Brain microvascular endothelial cell (primary cell): ENCODE measurements at regions not wholly inside any gene's neighbourhood (a gene's known extent, or its start where the extent isn't known, plus 50 kb on each side); places are given as distances from the start of the nearest gene placed in this dataset.

Experiments used
- DNase-seq: peaks from one replicate; pipeline ENCODE4 v3.0.0-alpha.2; 2020
- H3K27ac ChIP-seq: fragments of 250-450 bp; sonication (Bioruptor Pico); 2 replicates; pipeline ENCODE4 v1.5.1; 2020; ENCODE audit warnings: mild to moderate bottlenecking, moderate library complexity
- H3K27me3 ChIP-seq: fragments of 250-450 bp; sonication (Bioruptor Pico); replicated peaks from 2 replicates; pipeline ENCODE4 v1.5.1; 2020; ENCODE audit warnings: mild to moderate bottlenecking
- H3K36me3 ChIP-seq: fragments of 250-450 bp; sonication (Bioruptor Pico); replicated peaks from 2 replicates; pipeline ENCODE4 v1.5.1; 2020; ENCODE audit warnings: mild to moderate bottlenecking
- H3K4me3 ChIP-seq: 2 replicates; pipeline ENCODE4 v1.5.1; 2011; ENCODE audit warnings: low read depth, mild to moderate bottlenecking, control low read depth, low read length, moderate library complexity
- CTCF ChIP-seq: IDR thresholded peaks from 2 replicates; pipeline ENCODE4 v1.5.1; 2011; ENCODE audit warnings: low read depth, mild to moderate bottlenecking, moderate library complexity, low read length, control low read depth, inconsistent platforms; ENCODE audit errors: missing control alignments
- in situ Hi-C: cut with HindIII; loops from 2 replicates; pipeline ENCODE4 v1.10.0; 2017; ENCODE audit warnings: low sequenced_read_pairs, low pct_ligation_motif_present

GRCh38 chr16:5837007-5837670 is 739.5 kb upstream of the EEF2KMT start:
- no peak for TF ChIP-seq CTCF
- no peak for DNase-seq
- no peak overlapping the region for H3K27ac ChIP-seq
- no peaks in the 10 kb centered on the region for H3K27me3 ChIP-seq
- in situ Hi-C loops: no loop called here
- no peaks in the 10 kb centered on the region for H3K36me3 ChIP-seq
- no peak overlapping the region for H3K4me3 ChIP-seq

- no peaks in the 10 kb centered on the region for H3K27me3 ChIP-seq
- no peak for DNase-seq
- in situ Hi-C loops: no loop called here
- no peak for TF ChIP-seq CTCF
- no peak overlapping the region for H3K4me3 ChIP-seq
- H3K27ac ChIP-seq: no peak overlapping the region
- H3K36me3 ChIP-seq: no peaks in the 10 kb centered on the region
Measured at GRCh38 chr16:5835876-5836275, 738.3 kb upstream of the EEF2KMT start.

DNA sequence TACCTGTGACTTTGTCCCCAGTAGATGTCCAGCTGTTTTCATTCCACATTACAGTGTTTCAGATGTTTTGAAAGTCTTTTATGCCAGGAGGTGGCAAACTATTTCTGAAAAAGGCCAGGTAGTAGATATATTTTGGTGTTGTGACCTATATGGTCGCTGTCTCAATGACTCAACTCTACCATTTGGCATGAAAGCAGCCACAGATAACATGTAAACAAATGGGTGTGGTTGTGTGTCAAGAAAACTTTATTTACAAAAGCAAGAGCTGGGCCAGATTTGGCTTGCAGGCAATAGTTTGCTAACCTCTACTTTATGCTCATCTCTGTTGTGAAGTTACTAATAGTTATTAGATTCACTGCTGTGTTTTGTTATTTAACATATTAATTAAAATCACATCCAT is 728.7 kb upstream of the EEF2KMT start:
- H3K4me3 ChIP-seq: no peak overlapping the region
- no peaks in the 10 kb centered on the region for H3K36me3 ChIP-seq
- no peak overlapping the region for H3K27ac ChIP-seq
- TF ChIP-seq CTCF: no peak
- in situ Hi-C loops: no loop called here
- DNase-seq: no peak
- no peaks in the 10 kb centered on the region for H3K27me3 ChIP-seq

DNA sequence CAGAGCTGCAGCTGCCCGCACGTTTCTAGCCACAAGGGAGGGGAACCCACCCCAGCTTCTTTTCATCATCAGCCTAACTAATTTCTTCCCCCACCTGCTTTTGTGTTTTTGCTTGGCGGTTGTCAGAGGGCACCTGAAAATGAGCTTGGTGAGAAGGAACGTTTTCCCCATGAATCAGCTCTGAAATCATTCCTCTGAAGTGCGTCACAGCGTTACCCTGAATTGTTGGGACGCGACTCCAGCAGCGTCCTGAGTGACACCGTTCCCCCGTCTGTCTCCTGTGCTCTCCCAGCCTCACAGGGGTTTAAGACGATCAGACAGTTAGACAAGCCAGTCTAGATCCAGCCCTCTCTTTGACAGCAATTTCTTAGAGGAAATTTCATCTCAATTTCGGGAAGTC is 722.9 kb upstream of the EEF2KMT start:
- no peak for DNase-seq
- Histone ChIP-seq H3K36me3 (no peaks in the 10 kb centered on the region), H3K27me3 (no peaks in the 10 kb centered on the region), H3K4me3 (no peak overlapping the region), H3K27ac (no peak overlapping the region)
- in situ Hi-C loops: no loop called here
- TF ChIP-seq CTCF: no peak

DNA sequence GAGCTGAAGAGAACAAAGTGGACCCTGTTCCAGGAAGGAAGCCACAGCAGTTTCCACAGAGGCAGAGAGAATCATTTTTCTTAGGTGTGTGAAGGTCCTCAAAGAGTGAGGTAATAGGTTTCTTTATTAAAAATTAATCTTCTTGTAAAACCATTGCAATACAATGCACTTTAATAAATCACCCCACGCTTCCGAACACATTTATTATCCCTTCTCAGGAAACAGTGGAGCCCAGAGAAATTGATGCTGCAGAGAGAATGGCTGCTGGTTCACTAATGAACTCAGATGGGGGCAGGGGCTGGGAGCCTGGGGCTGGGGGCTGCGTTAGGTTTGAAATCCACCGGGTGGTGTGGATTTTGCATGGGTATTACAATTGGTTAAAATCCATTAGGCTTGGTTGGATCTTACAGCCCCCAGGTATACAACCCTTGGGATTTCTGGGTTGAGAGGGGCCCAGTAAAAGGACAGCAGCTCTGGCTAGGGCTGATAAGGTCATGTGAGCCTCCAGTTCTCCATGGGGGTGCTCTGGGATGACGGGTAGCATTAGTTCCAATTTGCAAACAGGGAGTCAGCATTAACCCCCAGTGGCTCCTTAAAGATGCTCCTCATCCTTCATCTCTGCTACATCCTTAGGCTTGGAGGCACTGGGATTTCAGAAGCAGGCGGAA is 718.1 kb upstream of the EEF2KMT start:
- no peak overlapping the region for H3K27ac ChIP-seq
- H3K27me3 ChIP-seq: no peaks in the 10 kb centered on the region
- no peak for DNase-seq
- in situ Hi-C loops: no loop called here
- H3K4me3 ChIP-seq: no peak overlapping the region
- TF ChIP-seq CTCF: no peak
- no peaks in the 10 kb centered on the region for H3K36me3 ChIP-seq

- in situ Hi-C loops: no loop called here
- no peak for TF ChIP-seq CTCF
- Histone ChIP-seq H3K36me3 (no peaks in the 10 kb centered on the region), H3K27ac (no peak overlapping the region), H3K27me3 (no peaks in the 10 kb centered on the region), H3K4me3 (no peak overlapping the region)
- no peak for DNase-seq
Measured at GRCh38 chr16:5801396-5801795, 703.8 kb upstream of the EEF2KMT start.
